ENCODE measurements at regions not wholly inside any gene's neighbourhood (a gene's known extent, or its start where the extent isn't known, plus 50 kb on each side); places are given as distances from the start of the nearest gene placed in this dataset.

- TF ChIP-seq FOXP4 (CRISPR knock-in tag; IDR thresholded peaks at IDR 0.05): no peak
- TF ChIP-seq SMAD3 (CRISPR knock-in tag; IDR thresholded peaks at IDR 0.05; ENCODE audit: borderline replicate concordance): no peak
These were observed 78.2 kb upstream of the SLC6A11 start (continued) for GRCh38 chr3:10737785-10738184.

- no peak overlapping the region for H3K27ac Mint-ChIP-seq
- H3K4me1 Mint-ChIP-seq: peaks cover 5% of the 10 kb centered on the region
- ChIA-PET POLR2A (interaction anchor here (0.6 to 1.1 kb wide), 2 partner anchors 24 to 749 kb away, joined by 3 to 8 read pairs; no protein-coding TSS in a partner anchor), CTCF (interaction anchor here (0.6 to 2.5 kb wide), 59 partner anchors 8 to 449 kb away, joined by 3 to 17 read pairs (median 4); partner anchors contain the start of genes ATP2B2, HRH1 and SEC13)
- DNase-seq (ENCODE audit: low spot score) (peak; percentile 90), ATAC-seq (peak; percentile 96)
- H3K9me3 Mint-ChIP-seq: peaks cover 14% of the 10 kb centered on the region
- peaks cover 4% of the 10 kb centered on the region; the same call in 1 of the 2 replicates for H3K36me3 Mint-ChIP-seq
- H3K27me3 Mint-ChIP-seq (ENCODE audit: low read depth): peaks cover 28% of the 10 kb centered on the region
- H3K4me3 Mint-ChIP-seq: peak overlapping the region; percentile 60
- TF ChIP-seq ZNF416 (CRISPR knock-in tag; IDR thresholded peaks at IDR 0.05): no peak
- no peak for TF ChIP-seq MYBL2 (CRISPR knock-in tag; IDR thresholded peaks at IDR 0.05)
- no peak for TF ChIP-seq ERG (CRISPR knock-in tag; IDR thresholded peaks at IDR 0.05)
- no peak for TF ChIP-seq ATF6 (CRISPR knock-in tag; IDR thresholded peaks at IDR 0.05)
- TF ChIP-seq ZNF396 (CRISPR knock-in tag; IDR thresholded peaks at IDR 0.05; ENCODE audit: borderline replicate concordance): no peak
- no peak for TF ChIP-seq FOXJ3 (CRISPR knock-in tag; IDR thresholded peaks at IDR 0.05; ENCODE audit: borderline replicate concordance)
- TF ChIP-seq ZNF219 (CRISPR knock-in tag; IDR thresholded peaks at IDR 0.05; ENCODE audit: borderline replicate concordance): no peak
- no peak for TF ChIP-seq ZNF281 (CRISPR knock-in tag; IDR thresholded peaks at IDR 0.05)
- TF ChIP-seq CTCF (IDR thresholded peaks at IDR 0.05): peak; percentile 93
- TF ChIP-seq NFYB (CRISPR knock-in tag; conservative IDR thresholded peaks at IDR 0.05; ENCODE audit: low read depth): no peak
- no peak for TF ChIP-seq ZNF121 (CRISPR knock-in tag; IDR thresholded peaks at IDR 0.05)
- TF ChIP-seq ZBTB21 (CRISPR knock-in tag; IDR thresholded peaks at IDR 0.05; ENCODE audit: borderline replicate concordance): no peak
- no peak for TF ChIP-seq ZNF423 (CRISPR knock-in tag; IDR thresholded peaks at IDR 0.05)
- no peak for TF ChIP-seq ZBTB43 (CRISPR knock-in tag; IDR thresholded peaks at IDR 0.05)
- TF ChIP-seq CREB1 (CRISPR knock-in tag; IDR thresholded peaks at IDR 0.05): no peak
- no peak for TF ChIP-seq ZSCAN18 (CRISPR knock-in tag; IDR thresholded peaks at IDR 0.05)
- TF ChIP-seq FOXK1 (CRISPR knock-in tag; IDR thresholded peaks at IDR 0.05): no peak
- 0 out of 2 replicates have a peak, but pooled peaks have one; percentile 52 for TF ChIP-seq ZNF317 (CRISPR knock-in tag; IDR thresholded peaks at IDR 0.05; ENCODE audit: borderline replicate concordance, low read depth)
- TF ChIP-seq GRHL2 (CRISPR knock-in tag; IDR thresholded peaks at IDR 0.05; ENCODE audit: insufficient replicate concordance, severe bottlenecking): no peak
- 0 out of 2 replicates have a peak, but pooled peaks have one; percentile 25 for TF ChIP-seq MAX (CRISPR knock-in tag; IDR thresholded peaks at IDR 0.05)
These were observed 77.2 kb upstream of the SLC6A11 start for GRCh38 chr3:10738688-10739372.
